Retina (tissue), 1 donor: ENCODE measurements at regions not wholly inside any gene's neighbourhood (a gene's known extent, or its start where the extent isn't known, plus 50 kb on each side); places are given as distances from the start of the nearest gene placed in this dataset.

Experiments used
- DNase-seq: peaks from one replicate; pipeline ENCODE4 v3.0.0-alpha.2; 2016

DNA sequence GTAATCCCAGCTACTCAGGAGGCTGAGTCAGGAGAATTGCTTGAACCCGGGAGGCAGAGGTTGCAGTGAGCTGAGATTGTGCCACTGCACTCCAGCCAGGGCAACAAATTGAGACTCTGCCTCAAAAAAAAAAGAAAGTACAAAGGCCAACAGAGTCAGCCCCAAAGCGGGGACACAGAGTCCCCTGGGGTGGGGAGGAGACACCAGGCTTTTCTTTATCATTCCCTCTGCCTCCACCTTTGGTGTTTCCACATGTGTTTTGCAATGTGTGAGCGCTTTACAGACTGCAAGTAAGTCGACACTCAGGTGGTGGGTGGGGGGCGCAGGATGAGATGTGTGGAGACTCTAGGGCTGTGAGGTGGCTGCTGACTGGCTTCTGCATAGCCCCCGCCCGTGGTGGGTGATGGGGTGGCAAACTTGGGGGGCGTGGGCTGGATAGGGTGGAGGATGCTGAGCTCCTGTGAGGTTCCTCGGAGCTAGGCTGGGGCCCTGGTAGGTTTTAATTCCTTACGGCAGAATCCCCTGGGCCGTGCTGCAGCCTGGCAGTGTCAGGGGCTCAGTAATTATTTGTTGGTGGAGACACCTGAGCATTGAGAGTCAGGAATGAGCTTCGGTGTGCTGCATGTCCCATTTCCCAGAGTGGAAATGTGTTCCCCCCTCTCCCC, 177.2 kb downstream of the CTTN start:
- no peak for DNase-seq

DNA sequence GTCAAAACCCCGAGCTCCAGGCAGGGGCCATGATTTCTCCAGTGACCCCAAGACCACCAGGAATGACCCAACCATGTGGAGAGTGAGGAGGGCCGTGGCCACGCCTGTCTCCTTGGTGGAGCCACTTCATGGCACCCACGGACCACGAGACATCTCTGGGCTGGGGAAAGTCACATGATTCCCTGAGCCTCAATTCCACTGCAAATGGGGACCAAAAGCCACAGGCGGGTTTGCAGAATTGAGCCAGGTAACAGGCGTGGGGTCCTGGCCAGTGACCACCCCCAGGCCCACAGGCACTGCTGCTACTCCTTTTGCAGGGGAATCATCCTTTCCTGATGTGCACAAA, 178.9 kb downstream of the CTTN start:
- no peak for DNase-seq

DNA sequence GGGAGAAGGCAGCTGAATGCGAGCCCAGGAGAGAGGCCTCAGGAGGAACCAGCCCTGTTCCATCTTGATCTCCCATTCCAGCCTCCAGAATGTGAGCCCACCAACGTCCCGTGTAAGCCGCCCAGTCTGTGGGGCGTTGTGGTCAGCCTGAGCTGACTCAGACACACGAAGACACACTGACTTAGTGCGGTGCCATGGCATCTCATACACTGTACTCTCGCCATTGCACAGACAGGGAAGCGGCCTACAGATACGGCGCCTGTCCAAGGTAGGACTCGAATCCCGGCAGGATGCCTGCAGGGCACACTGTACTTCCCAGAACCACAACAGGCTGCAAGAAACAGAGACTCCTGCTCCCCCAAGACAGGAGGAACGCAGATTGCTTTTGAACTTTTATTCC, 179.6 kb downstream of the CTTN start:
- DNase-seq, result no peak

DNA sequence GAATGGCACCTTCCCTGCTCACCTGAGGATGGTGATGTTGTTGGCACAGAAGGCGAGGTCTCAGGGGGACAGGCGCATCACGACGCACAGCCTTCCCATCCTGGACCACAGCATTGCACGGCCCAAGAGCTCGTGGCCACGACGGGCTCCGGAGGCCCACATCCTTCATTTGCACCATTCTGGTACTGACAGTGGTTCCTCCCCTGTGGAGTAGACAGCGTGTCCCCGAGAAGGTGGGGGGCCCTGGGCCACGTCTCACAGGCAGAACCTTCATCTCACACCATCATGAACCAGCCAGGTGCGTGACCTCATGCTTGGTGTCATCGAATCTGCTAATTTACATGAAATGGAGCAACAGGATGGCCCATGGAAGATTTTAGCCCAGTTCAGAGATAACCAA, 180.0 kb downstream of the CTTN start:
- DNase-seq, result no peak

DNA sequence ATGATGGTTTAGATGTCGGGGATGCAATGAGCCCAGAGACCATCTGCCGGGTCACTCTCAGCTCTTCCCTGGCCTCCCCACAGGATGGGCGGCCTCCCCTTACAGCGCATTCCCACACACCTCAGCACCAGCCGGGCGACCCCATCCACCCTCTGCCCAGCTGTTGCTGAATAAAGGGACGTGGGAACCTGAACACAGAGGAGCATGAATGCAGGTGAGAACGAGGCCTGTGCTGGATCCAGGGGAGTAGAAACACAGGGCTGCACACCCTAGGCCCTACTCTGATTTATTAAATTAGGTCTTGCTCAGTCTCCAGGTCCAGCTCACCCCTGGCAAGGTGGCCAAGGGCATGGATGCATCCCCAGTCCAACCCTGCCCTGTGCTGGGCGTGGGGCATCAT, 180.5 kb downstream of the CTTN start:
- DNase-seq, result no peak

DNA sequence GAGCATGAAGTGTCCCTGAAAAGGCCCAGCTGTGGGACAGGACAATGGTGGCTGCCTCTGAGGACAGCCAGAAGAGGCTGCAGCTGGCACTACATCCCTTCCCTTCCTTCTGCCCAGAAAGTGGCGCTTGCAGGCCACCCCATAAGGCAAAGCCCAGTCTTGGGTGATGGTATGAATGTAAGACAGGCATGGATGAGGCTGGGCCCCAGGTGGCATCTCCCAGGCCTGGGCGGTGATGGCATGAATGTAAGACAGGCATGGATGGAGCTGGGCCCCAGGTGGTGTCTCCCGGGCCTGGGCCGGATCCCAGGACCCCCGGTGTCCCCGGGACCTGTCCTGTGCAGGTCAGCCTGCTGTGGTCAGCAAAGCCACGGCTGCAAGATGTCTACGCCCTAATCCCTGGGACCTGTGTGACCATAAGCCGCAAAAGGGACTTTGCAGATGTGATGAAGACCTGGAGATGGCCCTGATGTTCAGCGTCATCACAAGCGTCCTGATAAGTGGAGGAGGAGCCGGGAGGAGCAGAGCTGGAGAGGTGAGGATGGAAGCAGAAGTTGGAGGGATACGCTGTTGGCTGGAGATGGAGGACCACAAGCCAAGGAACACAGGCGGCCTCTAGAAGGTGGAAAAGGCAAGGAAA, 181.1 kb downstream of the CTTN start:
- DNase-seq, result no peak

DNA sequence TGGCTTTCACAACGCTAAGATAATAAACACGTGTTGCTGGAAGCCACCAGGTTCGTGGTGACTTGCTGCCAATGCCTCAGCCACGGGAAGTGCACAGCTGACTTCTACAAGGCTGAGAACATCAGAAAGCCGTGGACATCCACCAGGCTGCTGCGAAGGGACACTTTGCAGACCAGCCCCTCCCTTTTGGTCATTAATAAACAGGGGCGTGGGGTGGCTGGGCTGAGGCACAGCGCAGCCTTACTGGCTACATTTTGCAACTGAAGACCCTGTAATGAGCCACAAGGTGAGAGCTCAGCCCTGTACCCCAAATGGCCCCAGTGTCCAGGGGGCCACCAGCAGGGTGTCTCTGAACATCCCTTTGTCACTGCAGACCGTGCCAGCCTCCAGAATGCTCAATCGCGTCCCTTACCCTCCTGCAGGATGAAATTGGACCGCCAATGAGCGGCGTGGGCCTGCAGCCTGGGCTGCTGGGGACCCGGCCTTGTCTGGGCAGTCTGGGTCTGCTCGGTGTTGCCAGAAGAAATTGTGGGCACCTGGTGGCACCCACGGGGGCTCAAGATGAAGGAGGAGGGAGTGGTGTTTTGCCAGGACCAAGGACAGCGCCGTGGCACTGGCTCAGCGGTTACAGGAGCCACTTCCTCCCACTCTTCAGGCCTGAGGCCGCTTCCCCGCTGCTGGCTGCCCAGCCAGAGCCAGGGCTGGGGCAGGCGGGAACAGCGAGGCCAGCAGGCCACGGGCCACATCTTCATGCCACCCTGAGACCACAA, 181.9 kb downstream of the CTTN start:
- DNase-seq, result no peak

DNA sequence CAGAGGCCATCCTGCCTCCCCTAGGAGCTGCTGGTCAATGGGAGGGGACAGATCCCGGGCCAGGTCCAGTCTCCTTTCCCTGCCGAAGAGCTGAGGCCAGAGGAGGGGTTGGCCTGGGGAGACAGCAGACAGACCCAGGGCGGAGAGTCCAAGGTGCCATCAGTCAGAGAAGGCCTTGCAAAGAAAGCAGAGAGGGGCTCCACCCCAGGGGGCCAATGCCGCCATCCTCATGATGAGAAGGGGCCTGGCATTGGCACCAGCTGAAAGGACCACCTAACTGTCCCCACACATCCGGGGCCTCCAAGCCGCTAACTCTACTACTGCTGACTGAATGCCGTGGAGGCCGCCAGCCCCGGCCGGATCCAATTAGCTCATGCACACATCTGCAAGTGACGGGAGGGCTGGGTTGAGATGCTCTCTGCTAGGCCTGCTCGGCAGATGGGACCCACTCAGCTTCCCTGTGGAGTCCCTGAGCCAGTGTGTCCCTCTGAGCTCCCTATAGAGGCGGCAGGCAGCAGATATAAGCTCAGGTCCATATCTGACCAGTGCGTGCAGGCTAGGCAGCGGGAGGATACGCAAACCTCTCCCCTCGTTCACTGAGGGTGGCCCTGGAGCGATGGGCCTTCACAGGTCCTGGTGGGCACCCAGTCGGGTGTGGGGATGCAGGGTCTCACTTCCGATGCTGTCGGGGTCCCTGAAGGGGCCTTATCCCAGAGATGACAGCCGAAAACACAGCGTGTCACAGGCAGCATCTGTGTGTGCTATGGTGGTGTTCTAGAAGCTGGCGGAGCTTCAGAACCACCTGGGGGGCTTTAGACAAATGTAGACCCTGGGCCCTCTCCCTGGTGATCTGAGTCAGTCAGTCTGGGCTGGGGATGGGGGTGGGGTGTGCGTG, 183.9 kb downstream of the CTTN start:
- DNase-seq, result peak; percentile 66

DNA sequence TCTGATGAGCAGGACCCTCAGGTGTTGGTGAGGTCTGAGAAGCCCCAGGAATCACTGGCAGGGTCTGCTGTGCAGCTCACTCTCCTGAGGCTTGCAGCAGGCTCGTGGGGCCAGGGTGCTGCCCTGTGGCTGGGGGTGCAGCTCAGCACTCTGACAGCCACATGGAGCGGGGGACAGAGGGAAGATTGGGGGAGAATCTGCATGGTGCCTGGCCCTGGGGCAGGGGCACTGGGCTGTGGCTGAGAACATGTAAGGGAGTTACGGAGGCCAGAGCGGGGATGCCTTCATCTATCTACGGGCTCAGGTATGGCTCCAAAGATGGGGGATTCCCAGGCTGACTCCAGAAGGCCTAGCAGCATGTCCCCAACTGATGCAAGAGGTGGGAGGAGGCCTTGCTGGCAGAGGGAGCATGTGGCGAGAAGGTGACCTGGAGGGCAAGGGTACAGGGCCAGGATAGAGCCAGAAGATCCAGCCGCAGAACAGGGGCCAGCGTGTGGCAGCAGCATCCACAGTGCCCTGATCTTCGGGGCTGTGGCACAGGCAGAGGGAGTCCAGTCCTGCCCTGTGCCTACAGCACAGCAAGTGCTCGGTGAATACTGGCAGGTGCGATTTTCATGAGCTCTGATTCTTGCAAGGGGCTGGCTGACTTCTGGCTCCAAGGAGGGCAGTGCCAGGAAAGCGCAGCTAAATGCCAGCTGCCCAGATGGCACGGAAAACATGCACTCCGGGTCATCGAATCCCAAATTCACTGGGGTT, 184.7 kb downstream of the CTTN start:
- no peak for DNase-seq

DNA sequence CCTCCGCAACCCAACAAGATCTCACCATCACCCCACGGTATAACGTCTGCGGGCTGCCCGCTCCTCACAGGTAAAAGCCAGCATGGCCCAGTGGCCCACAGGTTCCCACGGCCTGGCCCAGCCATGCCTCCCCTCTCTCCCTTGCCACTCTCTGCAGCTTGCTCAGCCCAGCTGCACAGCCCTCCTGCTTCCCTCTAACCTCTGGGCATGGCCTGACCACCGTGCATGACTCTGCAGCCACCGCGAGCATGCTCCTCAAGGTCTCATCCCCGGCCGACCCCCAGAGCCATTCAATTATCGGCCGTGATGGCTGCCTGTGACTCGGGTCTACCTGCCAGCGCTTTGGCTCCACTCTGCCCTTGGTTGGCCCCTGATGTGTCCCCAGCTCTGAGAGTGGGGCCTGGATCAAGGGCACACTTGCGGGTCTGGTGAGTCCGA, 185.5 kb downstream of the CTTN start:
- DNase-seq, result no peak

DNA sequence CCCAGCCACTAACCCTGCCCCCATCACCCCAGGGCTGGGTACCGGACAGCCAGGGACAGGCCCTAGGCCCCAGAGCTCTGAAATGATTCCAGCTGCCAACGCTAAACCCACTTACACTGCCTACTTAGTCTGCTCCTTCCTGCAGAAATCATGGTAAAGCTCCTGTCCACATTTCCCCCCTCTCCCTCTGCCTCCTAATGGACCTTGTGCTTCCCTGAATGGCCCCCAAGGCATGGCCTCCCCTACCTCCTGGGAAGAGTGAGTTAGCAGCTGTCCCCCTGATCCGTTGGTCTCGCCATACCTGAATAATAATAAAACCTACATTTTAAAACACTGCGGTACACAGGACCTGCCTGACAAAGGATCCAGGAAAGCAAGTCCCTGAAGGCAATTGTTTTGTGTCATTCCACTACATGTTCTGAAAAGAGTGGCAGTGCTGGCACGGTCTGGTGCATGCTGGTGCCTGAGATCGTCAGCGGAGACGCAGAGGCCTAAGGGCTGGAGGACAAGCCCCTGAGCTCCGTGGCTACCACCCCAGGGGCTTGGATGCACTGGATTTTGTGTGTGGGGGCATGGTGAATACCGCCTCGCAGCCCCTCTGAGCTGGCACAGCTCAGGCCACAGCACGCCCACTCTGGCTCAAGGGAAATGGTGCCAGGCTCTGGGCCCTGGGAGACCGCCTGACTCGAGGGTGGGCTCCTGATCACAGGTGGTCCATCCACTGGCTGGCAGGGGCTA, 186.3 kb downstream of the CTTN start:
- no peak for DNase-seq

DNA sequence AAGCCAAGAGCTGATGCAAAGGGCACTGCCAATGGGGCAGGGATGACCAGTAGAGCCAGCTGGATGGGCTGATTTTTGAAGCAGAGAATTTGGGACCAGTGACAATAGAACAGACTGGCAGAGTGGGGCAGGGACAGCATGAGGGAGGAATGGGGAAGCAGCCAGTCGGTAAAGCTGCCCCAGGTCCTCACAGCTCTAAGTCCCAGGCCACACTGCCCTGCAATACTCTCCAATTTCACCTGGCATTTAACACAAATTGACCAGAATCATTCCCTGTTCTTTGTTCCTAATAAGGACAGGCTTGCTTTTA, 186.9 kb downstream of the CTTN start:
- DNase-seq, result no peak

DNA sequence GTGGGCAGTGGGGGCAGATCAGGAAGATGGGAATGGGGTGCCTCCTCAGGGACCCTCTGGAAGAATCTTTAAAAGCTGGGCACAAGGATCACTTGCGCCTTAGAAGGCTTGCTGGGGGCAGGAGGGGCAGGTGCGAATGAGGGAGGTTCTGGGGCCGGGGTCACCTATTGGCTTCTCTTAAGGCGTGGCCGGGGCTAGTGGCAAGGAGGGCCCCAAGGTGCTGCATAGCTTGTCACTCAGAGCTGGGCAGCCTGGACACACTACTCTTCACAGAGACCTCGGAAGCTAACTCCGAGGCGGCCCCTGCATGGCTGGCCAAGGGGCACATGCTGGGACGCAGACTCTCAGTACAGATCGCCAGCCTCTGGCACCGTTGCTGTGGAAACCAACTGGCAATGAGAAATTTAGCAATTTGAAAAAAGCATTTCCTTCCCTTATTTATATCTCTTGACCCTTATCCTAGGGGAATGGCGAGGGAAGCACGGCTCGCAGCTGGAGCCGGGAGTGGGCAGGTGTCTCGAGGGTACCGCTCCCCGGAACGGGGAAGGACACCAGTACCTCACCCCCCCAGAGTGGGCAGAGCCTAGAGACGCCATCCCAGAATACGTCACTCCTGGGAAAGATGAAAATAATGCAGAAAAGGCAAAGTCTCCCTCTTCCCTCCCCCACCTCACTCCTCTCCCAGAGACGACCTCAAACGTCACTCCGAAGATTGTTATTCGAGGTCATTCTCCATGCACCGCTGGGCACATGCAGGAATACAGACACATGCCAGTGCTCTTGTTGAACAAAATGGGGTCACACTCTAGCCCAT, 188.1 kb downstream of the CTTN start:
- peak; percentile 64 for DNase-seq

DNA sequence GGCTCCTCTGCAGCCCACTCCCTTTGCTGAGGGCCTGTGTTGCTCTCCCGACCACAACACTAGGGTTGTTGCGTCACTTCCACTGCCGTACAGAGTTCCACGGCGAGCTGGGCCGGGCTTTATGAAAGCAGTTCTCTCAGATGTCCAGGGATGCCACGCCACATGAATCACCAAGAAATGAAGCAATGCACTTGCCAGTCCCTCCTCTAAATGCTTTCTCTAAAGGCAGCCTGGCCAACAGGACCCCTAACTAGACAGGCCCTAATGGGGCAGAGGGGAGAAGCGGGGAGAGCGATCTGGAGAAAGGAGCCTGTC, 188.7 kb downstream of the CTTN start:
- DNase-seq, result no peak

DNA sequence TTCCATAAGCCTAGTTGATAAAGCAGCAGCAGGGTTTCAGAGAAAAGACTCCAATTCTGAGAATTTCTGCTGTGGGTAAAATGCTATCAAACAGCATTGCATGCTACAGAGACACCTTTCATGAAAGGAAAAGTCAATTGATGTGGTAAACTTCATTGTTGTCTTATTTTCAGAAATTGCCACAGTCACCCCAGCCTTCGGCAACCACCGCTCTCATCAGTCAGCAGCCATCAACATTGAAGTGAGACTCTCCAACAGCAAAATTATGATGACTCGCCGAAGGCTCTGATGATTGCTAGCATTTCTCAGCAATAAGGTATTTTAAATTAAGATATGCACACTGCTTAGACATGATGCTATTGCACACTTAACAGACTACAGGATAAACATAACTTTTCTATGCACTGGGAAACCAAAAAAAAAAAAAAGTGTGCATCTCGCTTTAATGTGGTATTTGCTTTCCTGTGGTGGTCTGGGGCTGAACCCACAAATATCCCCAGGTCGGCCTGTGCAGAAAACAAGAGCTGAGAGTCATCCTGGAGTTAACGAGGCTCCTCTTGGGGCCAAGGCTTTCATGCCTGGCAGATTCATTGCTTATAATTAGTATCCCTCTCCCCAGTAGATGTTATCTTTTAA, 192.1 kb downstream of the CTTN start:
- no peak for DNase-seq

DNA sequence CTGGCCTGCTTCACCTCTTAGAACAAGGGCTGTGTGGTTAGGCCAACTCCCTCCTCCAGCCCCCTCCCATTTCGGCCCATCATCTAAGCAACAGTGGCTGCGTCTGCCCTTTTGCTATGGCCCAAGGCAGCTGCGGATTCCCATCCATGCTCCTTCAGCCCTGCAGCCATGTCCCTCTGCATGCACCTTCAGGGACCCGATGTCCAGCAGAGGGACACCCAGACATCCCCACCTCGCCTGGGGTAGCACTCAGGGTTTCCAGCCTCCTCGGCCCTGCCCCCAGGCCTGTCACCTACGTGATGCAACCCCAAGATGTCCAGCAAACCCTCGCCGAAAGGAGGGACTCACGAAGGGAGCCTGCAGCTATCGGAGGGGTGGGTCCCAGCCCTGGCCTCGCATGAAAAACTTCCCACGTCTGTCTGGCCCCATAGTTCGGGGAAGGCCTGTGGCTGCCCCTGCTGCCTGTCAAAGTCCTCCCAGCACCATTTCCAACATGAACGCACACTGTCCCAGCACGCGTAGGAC, 194.4 kb downstream of the CTTN start:
- DNase-seq, result no peak

DNA sequence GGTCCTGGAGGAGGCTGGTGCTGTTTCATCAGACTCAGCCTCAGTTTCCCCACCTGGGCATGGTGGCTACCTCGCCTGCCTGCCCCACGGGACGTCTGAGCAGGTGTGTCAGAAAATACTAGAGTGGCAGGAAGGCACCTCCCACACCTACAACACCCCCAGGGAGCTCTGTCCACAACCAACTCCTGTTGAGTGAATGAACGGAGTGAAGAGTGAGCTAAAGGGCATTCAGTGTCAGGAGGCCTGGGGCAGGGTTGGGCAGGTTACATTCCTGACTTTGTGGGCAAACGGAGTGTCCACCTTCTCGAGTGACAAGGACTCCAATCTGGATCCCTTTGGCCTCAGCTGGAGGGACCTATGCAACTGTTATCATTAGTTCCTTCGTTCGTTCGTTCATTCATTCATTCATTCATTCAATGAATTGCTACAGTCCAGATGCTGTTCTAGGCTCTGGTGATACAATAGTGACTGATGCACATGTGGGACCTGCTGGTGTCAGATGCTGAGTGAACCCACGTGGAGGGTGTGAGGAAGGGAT, 195.2 kb downstream of the CTTN start:
- no peak for DNase-seq

DNA sequence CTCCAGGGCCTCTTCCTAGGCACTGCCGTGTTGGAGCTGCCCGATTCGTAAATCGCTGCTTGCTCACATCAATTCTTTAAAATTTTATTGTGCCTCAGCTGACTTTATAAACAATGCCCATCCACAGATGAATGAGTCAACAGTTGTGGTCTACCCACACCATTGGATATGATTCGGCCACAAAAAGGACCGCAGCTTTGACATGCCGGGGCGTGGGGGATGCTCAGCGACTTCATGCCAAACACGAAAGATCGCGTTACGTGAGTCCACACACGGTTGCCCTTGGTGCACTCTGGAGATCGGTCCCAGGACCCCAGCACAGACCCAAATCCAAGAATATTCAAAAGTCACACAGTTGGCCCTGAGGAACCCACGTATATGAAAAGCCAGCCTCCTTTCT, 195.7 kb downstream of the CTTN start:
- no peak for DNase-seq

DNA sequence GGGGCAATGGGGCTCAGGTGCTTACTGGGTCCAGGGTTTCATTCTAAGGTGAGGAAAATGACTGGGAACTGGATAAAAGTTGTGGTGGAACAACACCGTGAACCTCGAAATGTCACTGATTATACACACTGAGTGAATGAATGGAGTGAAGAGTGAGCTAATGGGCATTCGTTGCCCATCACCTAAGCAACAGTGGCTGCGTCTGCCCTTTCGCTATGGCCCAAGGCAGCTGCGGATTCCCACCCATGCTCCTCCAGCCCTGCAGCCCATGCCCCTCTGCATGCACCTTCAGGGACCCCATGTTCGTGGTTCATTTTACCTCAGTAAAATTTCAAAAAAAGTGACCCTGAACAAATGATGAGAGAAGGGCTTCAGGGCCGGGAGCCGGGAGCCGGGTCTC, 196.3 kb downstream of the CTTN start:
- no peak for DNase-seq

DNA sequence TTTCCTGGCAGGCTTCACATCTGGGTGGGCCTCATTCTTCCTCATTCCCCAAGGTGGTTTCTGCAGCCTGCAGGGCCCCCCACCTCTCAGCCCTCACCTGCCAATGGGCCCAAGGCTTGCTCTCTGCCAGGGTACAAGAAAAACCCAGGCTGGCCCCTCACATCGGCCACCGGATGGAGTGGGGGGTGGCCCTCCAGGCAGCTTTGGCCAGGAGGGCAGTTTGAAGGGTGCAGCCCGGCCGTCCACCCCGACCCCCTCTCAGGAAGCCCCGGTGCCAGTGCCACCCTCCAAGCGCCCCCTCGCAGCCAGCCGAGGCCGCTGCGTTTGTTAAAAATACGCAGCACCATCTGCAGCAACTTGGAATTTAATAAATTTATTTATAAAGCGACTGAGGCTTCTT, 196.7 kb downstream of the CTTN start:
- no peak for DNase-seq
